B cell (primary cell): ENCODE measurements at regions not wholly inside any gene's neighbourhood (a gene's known extent, or its start where the extent isn't known, plus 50 kb on each side); places are given as distances from the start of the nearest gene placed in this dataset.

Source experiments
- EZH2 ChIP-seq: IDR thresholded peaks from 2 replicates; pipeline ENCODE4 v1.6.1; 2012; ENCODE audit warnings: borderline replicate concordance, low read depth, mild to moderate bottlenecking, moderate library complexity, low read length; ENCODE audit not compliant: insufficient read depth, poor library complexity, severe bottlenecking
- TF ChIP-seq, protein P1 (sequence below): fragments of 200-600 bp; IDR thresholded peaks from one replicate; pipeline ENCODE4 v1.8.0; 2022; ENCODE audit warnings: antibody characterized with exemption, mild to moderate bottlenecking

DNA sequence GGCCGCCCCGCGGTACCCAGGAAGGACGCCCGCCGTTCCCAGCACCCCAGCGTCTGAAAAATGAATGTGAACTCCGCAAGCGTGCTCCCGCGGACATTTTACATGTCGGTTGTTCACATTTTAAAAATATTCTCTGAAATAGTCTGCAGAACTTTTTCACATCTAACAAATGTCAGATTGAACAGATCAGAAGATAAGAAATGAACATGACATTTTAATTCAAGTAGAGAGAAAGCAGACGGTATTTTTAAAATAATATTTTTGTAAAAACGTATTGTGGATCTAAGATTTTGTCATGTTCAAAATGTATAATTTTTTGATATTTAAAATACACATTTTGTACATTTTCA is 101.8 kb upstream of the DIO3 start:
- TF ChIP-seq, protein P1, sequence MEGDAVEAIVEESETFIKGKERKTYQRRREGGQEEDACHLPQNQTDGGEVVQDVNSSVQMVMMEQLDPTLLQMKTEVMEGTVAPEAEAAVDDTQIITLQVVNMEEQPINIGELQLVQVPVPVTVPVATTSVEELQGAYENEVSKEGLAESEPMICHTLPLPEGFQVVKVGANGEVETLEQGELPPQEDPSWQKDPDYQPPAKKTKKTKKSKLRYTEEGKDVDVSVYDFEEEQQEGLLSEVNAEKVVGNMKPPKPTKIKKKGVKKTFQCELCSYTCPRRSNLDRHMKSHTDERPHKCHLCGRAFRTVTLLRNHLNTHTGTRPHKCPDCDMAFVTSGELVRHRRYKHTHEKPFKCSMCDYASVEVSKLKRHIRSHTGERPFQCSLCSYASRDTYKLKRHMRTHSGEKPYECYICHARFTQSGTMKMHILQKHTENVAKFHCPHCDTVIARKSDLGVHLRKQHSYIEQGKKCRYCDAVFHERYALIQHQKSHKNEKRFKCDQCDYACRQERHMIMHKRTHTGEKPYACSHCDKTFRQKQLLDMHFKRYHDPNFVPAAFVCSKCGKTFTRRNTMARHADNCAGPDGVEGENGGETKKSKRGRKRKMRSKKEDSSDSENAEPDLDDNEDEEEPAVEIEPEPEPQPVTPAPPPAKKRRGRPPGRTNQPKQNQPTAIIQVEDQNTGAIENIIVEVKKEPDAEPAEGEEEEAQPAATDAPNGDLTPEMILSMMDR: no peak
- no peak for TF ChIP-seq EZH2
